ENCODE measurements at regions not wholly inside any gene's neighbourhood (a gene's known extent, or its start where the extent isn't known, plus 50 kb on each side); places are given as distances from the start of the nearest gene placed in this dataset.

GRCh38 chr15:87374339-87374738, 882.2 kb downstream of the NTRK3 start:
- DNase-seq (ENCODE audit: low read depth), result peak; percentile 10
- H3K4me3 ChIP-seq (ENCODE audit: control insufficient read depth, low read depth, low read length), result no peak overlapping the region
- TF ChIP-seq, protein P1, sequence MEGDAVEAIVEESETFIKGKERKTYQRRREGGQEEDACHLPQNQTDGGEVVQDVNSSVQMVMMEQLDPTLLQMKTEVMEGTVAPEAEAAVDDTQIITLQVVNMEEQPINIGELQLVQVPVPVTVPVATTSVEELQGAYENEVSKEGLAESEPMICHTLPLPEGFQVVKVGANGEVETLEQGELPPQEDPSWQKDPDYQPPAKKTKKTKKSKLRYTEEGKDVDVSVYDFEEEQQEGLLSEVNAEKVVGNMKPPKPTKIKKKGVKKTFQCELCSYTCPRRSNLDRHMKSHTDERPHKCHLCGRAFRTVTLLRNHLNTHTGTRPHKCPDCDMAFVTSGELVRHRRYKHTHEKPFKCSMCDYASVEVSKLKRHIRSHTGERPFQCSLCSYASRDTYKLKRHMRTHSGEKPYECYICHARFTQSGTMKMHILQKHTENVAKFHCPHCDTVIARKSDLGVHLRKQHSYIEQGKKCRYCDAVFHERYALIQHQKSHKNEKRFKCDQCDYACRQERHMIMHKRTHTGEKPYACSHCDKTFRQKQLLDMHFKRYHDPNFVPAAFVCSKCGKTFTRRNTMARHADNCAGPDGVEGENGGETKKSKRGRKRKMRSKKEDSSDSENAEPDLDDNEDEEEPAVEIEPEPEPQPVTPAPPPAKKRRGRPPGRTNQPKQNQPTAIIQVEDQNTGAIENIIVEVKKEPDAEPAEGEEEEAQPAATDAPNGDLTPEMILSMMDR (conservative IDR thresholded peaks at IDR 0.05; ENCODE audit: control insufficient read depth, insufficient read depth, low read depth, low read length), result no peak

- peak; percentile 84 for DNase-seq (ENCODE audit: low read depth)
- H3K4me3 ChIP-seq (ENCODE audit: control insufficient read depth, low read depth, low read length), result no peak overlapping the region
- TF ChIP-seq, protein P1 (conservative IDR thresholded peaks at IDR 0.05; ENCODE audit: control insufficient read depth, insufficient read depth, low read depth, low read length), result no peak
Observed at GRCh38 chr15:87369269-87369668, 887.3 kb downstream of the NTRK3 start.

- H3K4me3 ChIP-seq (ENCODE audit: control insufficient read depth, low read depth, low read length), result no peak overlapping the region
- DNase-seq (ENCODE audit: low read depth), result no peak
- TF ChIP-seq, protein P1 (conservative IDR thresholded peaks at IDR 0.05; ENCODE audit: control insufficient read depth, insufficient read depth, low read depth, low read length), result no peak
Observed at GRCh38 chr15:87368511-87368910, 888.0 kb downstream of the NTRK3 start.

DNA sequence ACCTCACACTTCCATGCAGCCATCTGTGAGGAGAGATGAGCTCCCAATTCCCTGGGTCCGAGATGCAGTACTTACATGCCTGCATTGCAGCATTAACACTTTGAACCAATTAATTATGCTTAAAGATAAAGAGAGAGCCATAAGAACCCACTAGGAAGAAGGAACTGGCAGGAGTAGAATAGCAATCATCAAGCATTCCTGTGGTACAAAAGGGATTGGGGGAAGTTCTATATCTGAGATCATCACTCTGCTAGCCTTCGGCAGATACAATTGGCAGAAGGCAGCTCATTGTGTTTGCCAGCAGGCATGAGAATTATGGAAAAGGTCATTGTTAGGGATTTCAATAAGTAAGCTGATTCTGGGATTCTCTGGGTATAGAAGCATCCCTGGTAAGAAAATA, 891.4 kb downstream of the NTRK3 start:
- TF ChIP-seq, protein P1 (conservative IDR thresholded peaks at IDR 0.05; ENCODE audit: control insufficient read depth, insufficient read depth, low read depth, low read length), result no peak
- H3K4me3 ChIP-seq (ENCODE audit: control insufficient read depth, low read depth, low read length), result no peak overlapping the region
- DNase-seq (ENCODE audit: low read depth), result peak; percentile 74

DNA sequence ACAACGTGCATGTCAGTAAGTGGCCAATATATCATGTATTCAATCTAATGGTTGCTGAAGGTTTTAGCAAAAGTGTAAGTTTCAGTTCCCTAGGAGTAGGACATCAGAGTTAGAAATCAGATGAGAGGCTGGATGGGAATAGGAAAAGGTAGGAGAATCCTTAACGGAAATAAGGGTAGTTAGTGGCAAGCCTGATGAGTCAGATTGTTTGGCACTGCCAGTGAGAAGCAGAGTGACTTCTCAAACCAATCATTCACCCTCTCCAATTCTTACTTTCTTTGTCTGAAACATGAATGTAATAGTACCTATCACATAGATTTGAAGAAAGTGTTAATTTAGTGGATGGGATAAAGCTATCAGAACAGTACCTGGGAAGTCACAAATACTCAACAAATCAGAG, 894.0 kb downstream of the NTRK3 start:
- DNase-seq (ENCODE audit: low read depth), result no peak
- TF ChIP-seq, protein P1 (conservative IDR thresholded peaks at IDR 0.05; ENCODE audit: control insufficient read depth, insufficient read depth, low read depth, low read length), result no peak
- H3K4me3 ChIP-seq (ENCODE audit: control insufficient read depth, low read depth, low read length), result no peak overlapping the region

GRCh38 chr15:87357637-87358313, 898.8 kb downstream of the NTRK3 start:
- no peak overlapping the region for H3K4me3 ChIP-seq (ENCODE audit: control insufficient read depth, low read depth, low read length)
- TF ChIP-seq, protein P1 (conservative IDR thresholded peaks at IDR 0.05; ENCODE audit: control insufficient read depth, insufficient read depth, low read depth, low read length), result no peak
- DNase-seq (ENCODE audit: low read depth), result no peak
